Upper lobe of right lung (tissue), 1 donor: ENCODE measurements at regions not wholly inside any gene's neighbourhood (a gene's known extent, or its start where the extent isn't known, plus 50 kb on each side); places are given as distances from the start of the nearest gene placed in this dataset.

Experiments
- ATAC-seq: fragments of 200-7000 bp; cut with Tn5 transposase; one replicate; pipeline ENCODE4 v1.9.1; 2020; ENCODE audit warnings: mild to moderate bottlenecking, moderate library complexity
- DNase-seq: peaks from one replicate; pipeline ENCODE4 v3.0.0-alpha.2; 2020
- H3K27ac ChIP-seq: fragments of 200-600 bp; one replicate; pipeline ENCODE4 v1.8.0; 2022
- H3K27me3 ChIP-seq: fragments of 200-600 bp; one replicate; pipeline ENCODE4 v1.8.0; 2022; ENCODE audit warnings: mild to moderate bottlenecking
- H3K36me3 ChIP-seq: fragments of 200-600 bp; one replicate; pipeline ENCODE4 v1.8.0; 2022
- H3K4me1 ChIP-seq: fragments of 200-600 bp; one replicate; pipeline ENCODE4 v1.8.0; 2022
- H3K4me3 ChIP-seq: fragments of 200-600 bp; one replicate; pipeline ENCODE4 v1.8.0; 2022; ENCODE audit warnings: mild to moderate bottlenecking
- H3K9me3 ChIP-seq: fragments of 200-600 bp; one replicate; pipeline ENCODE4 v1.8.0; 2022
- intact Hi-C: fragments of 100-400 bp; cut with DNase I; formaldehyde crosslinking; loops from one replicate; pipeline ENCODE4 v1.11.0; 2022
- TF ChIP-seq, protein P1 (sequence below): fragments of 200-600 bp; IDR thresholded peaks from one replicate; pipeline ENCODE4 v1.8.0; 2022; ENCODE audit warnings: antibody characterized with exemption
- donor health status: DM: no; HTN: yes; CAD: no; lungs with severe emphysema.

- no peaks in the 10 kb centered on the region for H3K4me1 ChIP-seq
- no peak overlapping the region for H3K27ac ChIP-seq
- H3K4me3 ChIP-seq: no peak overlapping the region
- H3K36me3 ChIP-seq: no peaks in the 10 kb centered on the region
- TF ChIP-seq, protein P1, sequence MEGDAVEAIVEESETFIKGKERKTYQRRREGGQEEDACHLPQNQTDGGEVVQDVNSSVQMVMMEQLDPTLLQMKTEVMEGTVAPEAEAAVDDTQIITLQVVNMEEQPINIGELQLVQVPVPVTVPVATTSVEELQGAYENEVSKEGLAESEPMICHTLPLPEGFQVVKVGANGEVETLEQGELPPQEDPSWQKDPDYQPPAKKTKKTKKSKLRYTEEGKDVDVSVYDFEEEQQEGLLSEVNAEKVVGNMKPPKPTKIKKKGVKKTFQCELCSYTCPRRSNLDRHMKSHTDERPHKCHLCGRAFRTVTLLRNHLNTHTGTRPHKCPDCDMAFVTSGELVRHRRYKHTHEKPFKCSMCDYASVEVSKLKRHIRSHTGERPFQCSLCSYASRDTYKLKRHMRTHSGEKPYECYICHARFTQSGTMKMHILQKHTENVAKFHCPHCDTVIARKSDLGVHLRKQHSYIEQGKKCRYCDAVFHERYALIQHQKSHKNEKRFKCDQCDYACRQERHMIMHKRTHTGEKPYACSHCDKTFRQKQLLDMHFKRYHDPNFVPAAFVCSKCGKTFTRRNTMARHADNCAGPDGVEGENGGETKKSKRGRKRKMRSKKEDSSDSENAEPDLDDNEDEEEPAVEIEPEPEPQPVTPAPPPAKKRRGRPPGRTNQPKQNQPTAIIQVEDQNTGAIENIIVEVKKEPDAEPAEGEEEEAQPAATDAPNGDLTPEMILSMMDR: no peak
- DNase-seq (no peak), ATAC-seq (no peak)
- no peaks in the 10 kb centered on the region for H3K9me3 ChIP-seq
- no peaks in the 10 kb centered on the region for H3K27me3 ChIP-seq
- intact Hi-C loops: no loop called here
Observed at GRCh38 chr7:53302496-53303246, 267.2 kb downstream of the POM121L12 start.

DNA sequence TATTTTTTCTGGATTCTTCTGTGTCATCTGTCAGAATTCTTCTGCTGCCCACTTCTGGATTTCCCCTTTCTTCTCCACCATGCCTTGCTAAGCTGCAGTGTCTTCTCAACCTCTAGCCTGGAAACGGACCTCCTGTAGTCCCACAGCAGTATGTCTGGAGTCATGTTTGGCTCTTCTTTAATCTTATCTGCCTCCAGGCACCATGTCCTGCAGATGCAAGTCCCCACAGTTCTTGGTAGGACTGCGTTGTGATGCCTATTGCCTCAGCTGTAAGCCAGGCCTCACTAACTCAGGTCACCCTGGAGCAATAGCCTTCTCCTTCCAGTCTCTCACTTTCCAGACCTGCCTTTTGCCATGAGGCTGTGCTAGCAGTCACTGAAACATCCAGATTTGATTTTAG, 268.3 kb downstream of the POM121L12 start:
- DNase-seq (no peak), ATAC-seq (no peak)
- Histone ChIP-seq H3K36me3 (no peaks in the 10 kb centered on the region), H3K27ac (no peak overlapping the region), H3K9me3 (no peaks in the 10 kb centered on the region), H3K27me3 (no peaks in the 10 kb centered on the region), H3K4me1 (no peaks in the 10 kb centered on the region), H3K4me3 (no peak overlapping the region)
- TF ChIP-seq, protein P1: no peak
- intact Hi-C loops: no loop called here

DNA sequence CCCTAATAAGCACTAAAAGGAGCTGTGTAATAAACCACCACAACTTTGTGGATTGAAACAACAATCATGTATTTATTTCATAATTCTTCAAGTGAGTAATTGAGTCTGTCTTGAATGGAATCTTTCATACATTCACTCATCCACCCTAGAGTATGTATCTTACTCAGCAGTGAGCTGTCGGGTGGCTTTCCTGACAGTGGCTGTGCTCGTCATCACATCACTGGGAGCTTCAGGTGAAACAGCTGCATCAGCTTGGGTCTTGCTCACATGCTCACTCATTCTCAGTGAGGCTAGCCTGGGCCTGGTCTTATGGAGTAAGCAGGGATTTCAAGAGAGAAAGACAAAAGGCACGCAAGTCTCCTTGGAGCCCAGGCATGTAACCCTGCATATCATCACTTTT, 271.4 kb downstream of the POM121L12 start:
- no peaks in the 10 kb centered on the region for H3K9me3 ChIP-seq
- H3K36me3 ChIP-seq: no peaks in the 10 kb centered on the region
- H3K4me1 ChIP-seq: no peaks in the 10 kb centered on the region
- intact Hi-C loops: no loop called here
- ATAC-seq (no peak), DNase-seq (no peak)
- no peaks in the 10 kb centered on the region for H3K27me3 ChIP-seq
- H3K27ac ChIP-seq: no peak overlapping the region
- TF ChIP-seq, protein P1: no peak
- no peak overlapping the region for H3K4me3 ChIP-seq

DNA sequence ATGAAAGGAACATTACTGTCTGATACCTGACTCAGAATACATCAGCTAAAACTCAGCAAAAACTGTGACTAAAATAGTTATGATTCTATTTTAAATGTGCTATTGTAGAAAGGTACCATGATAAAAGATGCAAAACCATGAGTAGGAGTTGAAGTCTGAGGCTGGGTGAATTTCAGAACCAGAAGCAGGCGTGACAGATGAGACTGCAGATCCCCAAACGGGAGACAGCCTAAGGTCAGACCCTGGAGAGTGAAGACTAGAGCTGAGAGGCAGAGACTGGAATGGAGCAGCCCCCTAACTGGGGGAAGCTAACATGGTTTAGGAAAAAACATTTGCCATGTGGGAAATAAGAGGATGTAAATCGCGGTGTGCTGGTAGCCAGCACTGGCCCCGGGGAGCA, 275.8 kb downstream of the POM121L12 start:
- Histone ChIP-seq H3K4me3 (no peak overlapping the region), H3K36me3 (no peaks in the 10 kb centered on the region), H3K27ac (no peak overlapping the region), H3K9me3 (no peaks in the 10 kb centered on the region), H3K27me3 (no peaks in the 10 kb centered on the region), H3K4me1 (no peaks in the 10 kb centered on the region)
- intact Hi-C loops: no loop called here
- DNase-seq (no peak), ATAC-seq (no peak)
- TF ChIP-seq, protein P1: no peak

DNA sequence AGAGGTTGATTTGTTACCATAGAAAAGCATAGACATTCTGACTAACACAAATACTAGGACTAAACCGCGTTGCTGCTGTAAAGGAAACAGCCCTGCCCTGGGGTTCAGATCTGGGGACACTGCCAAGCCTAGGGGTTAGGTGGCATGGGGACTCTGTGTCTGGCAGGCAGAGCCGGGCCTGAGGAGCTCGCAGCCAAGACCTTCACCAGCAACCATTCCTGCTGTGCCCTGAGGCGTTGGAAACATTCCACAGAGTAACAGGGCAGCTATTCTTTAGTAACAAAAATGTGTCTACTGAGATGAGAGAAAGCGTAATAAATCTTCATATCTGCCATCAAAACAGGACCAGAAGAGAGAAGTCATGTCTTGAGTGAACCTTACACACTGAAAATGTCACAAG, 280.5 kb downstream of the POM121L12 start:
- Histone ChIP-seq H3K27ac (no peak overlapping the region), H3K36me3 (no peaks in the 10 kb centered on the region), H3K4me3 (no peak overlapping the region), H3K27me3 (no peaks in the 10 kb centered on the region), H3K9me3 (no peaks in the 10 kb centered on the region), H3K4me1 (no peaks in the 10 kb centered on the region)
- TF ChIP-seq, protein P1: no peak
- DNase-seq: no peak
- ATAC-seq: no peak
- intact Hi-C loops: no loop called here

DNA sequence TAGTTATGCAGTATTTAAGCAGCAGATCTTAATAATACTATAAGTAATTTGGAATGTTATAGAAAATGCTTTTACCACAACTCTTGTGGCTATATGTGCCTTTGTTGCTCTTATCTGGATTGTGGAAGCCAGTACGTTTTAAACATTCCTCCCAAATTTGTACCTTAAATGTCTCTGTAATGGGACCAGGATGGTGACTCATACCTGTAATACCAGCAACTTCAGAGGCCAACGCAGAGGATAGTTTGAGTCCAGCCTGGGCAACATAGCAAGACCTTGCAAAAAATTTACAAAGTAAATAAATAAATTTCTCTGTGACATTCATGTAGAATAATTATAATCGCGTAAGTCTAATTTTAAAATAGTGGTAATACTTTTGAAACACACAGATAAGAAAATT, 283.1 kb downstream of the POM121L12 start:
- Histone ChIP-seq H3K27me3 (no peaks in the 10 kb centered on the region), H3K27ac (no peak overlapping the region), H3K9me3 (no peaks in the 10 kb centered on the region), H3K4me3 (no peak overlapping the region), H3K4me1 (no peaks in the 10 kb centered on the region), H3K36me3 (no peaks in the 10 kb centered on the region)
- TF ChIP-seq, protein P1: no peak
- intact Hi-C loops: no loop called here
- DNase-seq: no peak
- ATAC-seq: no peak
